LHCN-M2 (cell line): ENCODE measurements at regions not wholly inside any gene's neighbourhood (a gene's known extent, or its start where the extent isn't known, plus 50 kb on each side); places are given as distances from the start of the nearest gene placed in this dataset.
"Not testable (repeated sequence)": the region's sequence is repeated elsewhere in the genome, so short reads cannot be mapped to it uniquely, and the experiment has no call there.

Experiments
- DNase-seq: peaks from one replicate; pipeline ENCODE4 v3.0.0-alpha.2; 2012; ENCODE audit warnings: low read depth

- no peak for DNase-seq
Observed at GRCh38 chr1:19024532-19024931, 68.1 kb upstream of the IFFO2 start.

- DNase-seq = no peak
Observed at GRCh38 chr1:19023787-19024186, 67.3 kb upstream of the IFFO2 start.

- no peak for DNase-seq
Observed at GRCh38 chr1:19021845-19022244, 65.4 kb upstream of the IFFO2 start.

GRCh38 chr1:19019288-19019687, 62.8 kb upstream of the IFFO2 start:
- DNase-seq = not testable (repeated sequence)

GRCh38 chr1:19015476-19015875, 59.0 kb upstream of the IFFO2 start:
- DNase-seq = no peak

GRCh38 chr1:19014765-19015164, 58.3 kb upstream of the IFFO2 start:
- DNase-seq = no peak

GRCh38 chr1:19013826-19014548, 57.5 kb upstream of the IFFO2 start:
- no peak for DNase-seq

GRCh38 chr1:19011845-19012231, 55.4 kb upstream of the IFFO2 start:
- DNase-seq = no peak

GRCh38 chr1:19010995-19011844, 54.7 kb upstream of the IFFO2 start:
- peak; percentile 96 for DNase-seq

GRCh38 chr1:19010503-19010902, 54.0 kb upstream of the IFFO2 start:
- no peak for DNase-seq

GRCh38 chr1:19009882-19010321, 53.4 kb upstream of the IFFO2 start:
- peak; percentile 88 for DNase-seq

- DNase-seq = no peak
Observed at GRCh38 chr1:19009126-19009881, 52.8 kb upstream of the IFFO2 start.

GRCh38 chr1:19007491-19008441, 51.3 kb upstream of the IFFO2 start:
- DNase-seq = no peak

- DNase-seq = no peak
Observed at GRCh38 chr1:19006837-19007271, 50.4 kb upstream of the IFFO2 start.
